Nephron (organoid): ENCODE measurements at regions not wholly inside any gene's neighbourhood (a gene's known extent, or its start where the extent isn't known, plus 50 kb on each side); places are given as distances from the start of the nearest gene placed in this dataset.

Source experiments
- H3K27ac Mint-ChIP-seq, 3 experiments: 2 replicates each; pipeline ENCODE4 v1.8.0; 2020; ENCODE audit warnings: mixed read lengths in 3 of 3, mild to moderate bottlenecking in 2 of 3, moderate library complexity in 1 of 3
- H3K27me3 Mint-ChIP-seq: 2 replicates; pipeline ENCODE4 v1.8.0; 2021; ENCODE audit warnings: low read depth, mild to moderate bottlenecking, moderate library complexity, mixed read lengths
- H3K36me3 Mint-ChIP-seq: 2 replicates; pipeline ENCODE4 v1.8.0; 2020; ENCODE audit warnings: low read depth, mixed read lengths
- H3K4me1 Mint-ChIP-seq: 2 replicates; pipeline ENCODE4 v1.8.0; 2020; ENCODE audit warnings: mixed read lengths
- H3K4me3 Mint-ChIP-seq, 3 experiments: 2 replicates each; pipeline ENCODE4 v1.8.0; 2020; ENCODE audit warnings: mild to moderate bottlenecking in 3 of 3, mixed read lengths in 3 of 3, moderate library complexity in 2 of 3
- H3K9me3 Mint-ChIP-seq: 2 replicates; pipeline ENCODE4 v1.8.0; 2020; ENCODE audit warnings: mixed read lengths
- CTCF ChIP-seq, 3 experiments: fragments of 200-600 bp; sonication (generic); IDR thresholded peaks; one replicate each; pipeline ENCODE4 v1.5.0; 2021; ENCODE audit warnings: antibody characterized with exemption in 3 of 3; ENCODE audit not compliant: unreplicated experiment in 3 of 3

- Mint-ChIP-seq H3K36me3 (no peaks in the 10 kb centered on the region), H3K4me1 (no peaks in the 10 kb centered on the region), H3K27ac (no peak overlapping the region), H3K27me3 (no peaks in the 10 kb centered on the region), H3K9me3 (no peaks in the 10 kb centered on the region), H3K4me3 (no peak overlapping the region)
- TF ChIP-seq CTCF (IDR thresholded peaks at IDR 0.05; ENCODE audit: unreplicated experiment in 3 of 3), result no peak
Observed at GRCh38 chr10:64505501-64505900, 984.3 kb downstream of the REEP3 start.

DNA sequence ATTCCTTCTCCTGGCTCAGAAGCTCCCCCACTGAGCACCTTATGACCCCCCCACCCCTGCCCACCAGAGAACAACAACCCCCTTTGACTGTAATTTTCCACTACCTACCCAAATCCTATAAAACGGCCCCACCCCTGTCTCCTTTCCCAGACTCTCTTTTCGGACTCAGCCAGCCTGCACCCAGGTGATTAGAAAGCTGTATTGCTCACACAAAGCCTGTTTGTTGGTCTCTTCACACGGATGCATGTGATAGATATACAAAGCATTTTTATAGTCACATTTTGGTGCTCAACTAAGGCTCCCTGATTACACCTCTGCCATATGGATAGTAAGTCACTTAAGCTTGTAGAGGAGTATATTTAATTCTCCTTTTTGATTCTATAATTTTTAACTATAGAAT, 985.8 kb downstream of the REEP3 start:
- Mint-ChIP-seq H3K36me3 (no peaks in the 10 kb centered on the region), H3K4me1 (no peaks in the 10 kb centered on the region), H3K27ac (no peak overlapping the region), H3K27me3 (no peaks in the 10 kb centered on the region), H3K9me3 (no peaks in the 10 kb centered on the region), H3K4me3 (no peak overlapping the region)
- TF ChIP-seq CTCF (IDR thresholded peaks at IDR 0.05; ENCODE audit: unreplicated experiment in 3 of 3), result no peak

DNA sequence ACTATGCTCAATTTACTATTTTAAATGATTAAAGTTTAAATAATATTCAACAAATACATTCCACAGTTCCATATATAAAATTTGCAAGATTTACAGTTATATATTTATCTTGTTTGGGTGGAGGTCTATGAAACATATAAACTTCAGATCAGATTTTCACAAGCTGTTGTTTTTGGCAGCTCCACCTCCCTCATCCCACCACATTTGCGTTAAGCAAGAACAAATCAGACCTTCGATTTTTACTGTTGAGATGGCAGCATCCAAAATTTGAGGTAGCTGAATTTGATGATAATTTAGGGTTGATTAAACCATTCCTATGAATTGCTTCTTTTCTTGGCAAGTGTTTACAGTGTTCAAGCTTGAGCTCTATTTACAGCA, 986.4 kb downstream of the REEP3 start:
- Mint-ChIP-seq H3K27me3 (no peaks in the 10 kb centered on the region), H3K27ac (no peak overlapping the region), H3K4me3 (no peak overlapping the region), H3K4me1 (no peaks in the 10 kb centered on the region), H3K9me3 (no peaks in the 10 kb centered on the region), H3K36me3 (no peaks in the 10 kb centered on the region)
- TF ChIP-seq CTCF (IDR thresholded peaks at IDR 0.05; ENCODE audit: unreplicated experiment in 3 of 3), result no peak

- H3K36me3 Mint-ChIP-seq, result no peaks in the 10 kb centered on the region
- no peaks in the 10 kb centered on the region for H3K27me3 Mint-ChIP-seq
- H3K9me3 Mint-ChIP-seq, result no peaks in the 10 kb centered on the region
- TF ChIP-seq CTCF (IDR thresholded peaks at IDR 0.05; ENCODE audit: unreplicated experiment in 3 of 3), result no peak
- H3K27ac Mint-ChIP-seq, result no peak overlapping the region
- no peaks in the 10 kb centered on the region for H3K4me1 Mint-ChIP-seq
- H3K4me3 Mint-ChIP-seq, result no peak overlapping the region
Observed at GRCh38 chr10:64508029-64508661, 986.9 kb downstream of the REEP3 start.

GRCh38 chr10:64515970-64516699, 994.9 kb downstream of the REEP3 start:
- Mint-ChIP-seq H3K9me3 (no peaks in the 10 kb centered on the region), H3K36me3 (no peaks in the 10 kb centered on the region), H3K4me1 (no peaks in the 10 kb centered on the region), H3K27me3 (no peaks in the 10 kb centered on the region), H3K27ac (no peak overlapping the region), H3K4me3 (no peak overlapping the region)
- TF ChIP-seq CTCF (IDR thresholded peaks at IDR 0.05; ENCODE audit: unreplicated experiment in 3 of 3), result no peak

DNA sequence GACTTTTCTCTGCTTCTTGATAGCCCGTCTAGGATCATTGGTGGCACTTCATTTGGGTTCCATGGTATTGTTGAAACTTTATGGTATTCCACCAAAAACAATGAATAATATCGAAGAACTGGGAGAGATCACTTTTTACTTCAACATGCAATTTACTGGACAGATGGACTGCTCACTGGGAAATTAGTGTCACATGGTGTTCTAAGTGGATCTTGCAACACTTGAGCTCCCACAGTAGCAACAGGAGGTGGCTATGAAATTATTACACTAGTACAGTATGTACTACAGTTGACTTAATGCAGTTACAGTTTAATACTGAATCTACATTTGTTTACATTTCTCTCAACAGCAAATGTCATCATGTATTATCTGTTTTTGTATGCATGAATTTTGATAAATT, 997.3 kb downstream of the REEP3 start:
- Mint-ChIP-seq H3K4me3 (no peak overlapping the region), H3K9me3 (no peaks in the 10 kb centered on the region), H3K36me3 (no peaks in the 10 kb centered on the region), H3K27ac (no peak overlapping the region), H3K27me3 (no peaks in the 10 kb centered on the region), H3K4me1 (no peaks in the 10 kb centered on the region)
- no peak for TF ChIP-seq CTCF (IDR thresholded peaks at IDR 0.05; ENCODE audit: unreplicated experiment in 3 of 3)
